Activated CD8-positive, alpha-beta memory T cell treated with anti-CD3 and anti-CD28 coated beads for 48 hours (primary cell): ENCODE measurements at regions not wholly inside any gene's neighbourhood (a gene's known extent, or its start where the extent isn't known, plus 50 kb on each side); places are given as distances from the start of the nearest gene placed in this dataset.
"Not testable (repeated sequence)": the region's sequence is repeated elsewhere in the genome, so short reads cannot be mapped to it uniquely, and the experiment has no call there.

Experiments
- DNase-seq, 3 experiments: peaks; one replicate each; pipeline ENCODE4 v3.0.0-alpha.2; 2020; ENCODE audit warnings: low read depth in 2 of 3, low spot score in 2 of 3

- DNase-seq: not testable (repeated sequence)
These were observed 69.9 kb upstream of the RAP1B start for GRCh38 chr12:68540768-68541167.

GRCh38 chr12:68547318-68547717 lies 63.4 kb upstream of the RAP1B start:
- DNase-seq: not testable (repeated sequence)

GRCh38 chr12:68552605-68553195 lies 58.0 kb upstream of the RAP1B start:
- DNase-seq: not testable (repeated sequence)

DNA sequence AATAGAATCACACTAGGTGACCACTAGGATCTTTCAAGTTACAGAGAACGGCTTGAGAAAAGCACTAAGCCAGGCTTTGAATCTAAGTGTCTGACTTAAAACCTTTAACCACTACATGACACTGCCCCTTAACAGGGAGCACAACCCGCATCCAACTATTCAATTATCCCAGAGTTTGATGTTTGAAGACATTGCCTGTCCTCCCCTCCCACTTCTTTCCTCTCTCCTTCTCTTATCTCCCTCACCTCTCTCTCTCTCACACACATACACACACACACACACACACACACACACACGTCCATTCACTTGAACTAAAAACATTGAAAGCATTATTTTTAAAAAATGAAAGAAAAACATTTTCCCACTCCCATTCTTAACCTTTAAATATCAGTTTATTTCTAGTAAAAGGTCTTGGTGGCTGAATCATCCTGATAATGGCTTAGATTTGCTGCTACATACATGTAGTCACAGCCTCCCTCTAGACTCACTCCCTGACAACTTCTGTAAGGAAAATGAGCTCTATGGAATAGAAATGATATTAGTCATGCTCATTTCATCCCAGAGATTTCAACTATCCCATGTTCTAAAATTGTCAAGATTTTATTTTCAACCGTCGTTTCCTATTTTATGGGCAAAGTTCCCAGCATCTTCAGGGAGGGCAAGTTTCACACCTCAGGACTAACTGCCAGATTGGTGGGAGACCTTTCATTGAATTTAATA lies 53.5 kb upstream of the RAP1B start:
- no peak for DNase-seq

- DNase-seq: no peak
These were observed 51.5 kb upstream of the RAP1B start for GRCh38 chr12:68559246-68559645.

DNA sequence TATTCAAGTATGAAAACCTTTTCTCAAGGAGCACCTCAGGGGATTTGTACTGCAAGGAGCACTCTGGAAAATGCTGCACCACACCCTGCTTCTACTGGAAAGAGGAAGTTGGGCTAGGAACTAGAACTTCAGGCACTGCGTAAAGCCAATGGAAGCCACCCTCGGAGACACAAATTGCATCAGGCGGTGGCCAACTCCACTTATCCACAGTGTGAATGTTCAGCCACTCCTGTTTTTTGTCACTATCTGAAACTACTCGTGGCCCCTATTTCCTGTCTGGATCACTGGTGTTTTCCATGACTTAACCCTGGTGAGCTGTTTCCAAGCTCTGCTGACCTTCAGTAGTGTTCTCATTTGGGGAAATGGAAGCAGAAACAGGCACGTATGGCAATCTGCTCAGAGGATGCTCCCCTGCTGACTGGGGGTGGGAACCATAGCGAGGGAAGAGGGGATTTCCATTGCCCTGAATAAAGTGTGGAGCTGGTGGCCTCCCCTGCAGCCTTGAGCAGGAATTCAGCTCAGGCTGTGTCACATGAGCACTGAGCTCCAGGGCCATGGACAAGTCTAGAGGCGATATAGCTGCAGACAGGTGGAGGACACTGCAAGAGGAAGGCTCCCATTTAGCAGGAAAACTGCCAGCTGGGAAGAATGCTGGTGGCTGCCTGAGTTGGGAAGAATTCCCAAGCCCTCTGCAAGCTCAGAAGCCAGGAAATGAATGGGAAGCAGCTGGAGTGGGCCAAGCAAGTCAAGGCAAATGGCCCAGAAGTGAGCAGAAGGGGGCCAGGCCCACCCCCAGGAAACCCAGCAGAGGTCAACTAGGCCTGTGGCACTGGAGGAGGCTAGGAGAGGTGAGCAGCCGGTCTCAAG lies 50.5 kb upstream of the RAP1B start:
- DNase-seq: no peak

GRCh38 chr12:68560851-68561422 lies 49.8 kb upstream of the RAP1B start:
- no peak for DNase-seq
